A673 (cell line): ENCODE measurements at regions not wholly inside any gene's neighbourhood (a gene's known extent, or its start where the extent isn't known, plus 50 kb on each side); places are given as distances from the start of the nearest gene placed in this dataset.

Experiments used
- BruUV-seq: library from RNA; stranded (reverse); fragments of 400-500 nt; replicated peaks from 2 replicates; lab custom pipeline; 2021; lab: Mats Ljungman, UMichigan
- CTCF ChIA-PET: fragments of 300-600 bp; sonication (Branson Sonifier 250); formaldehyde crosslinking; loops from one replicate; lab custom pipeline; 2022; ENCODE audit warnings: antibody characterized with exemption; lab: Charles Lee
- POLR2A ChIA-PET: fragments of 300-600 bp; sonication (Branson Sonifier 250); formaldehyde crosslinking; loops from one replicate; lab custom pipeline; 2022; ENCODE audit warnings: antibody characterized with exemption; ENCODE audit not compliant: low non-redundant PET; lab: Charles Lee
- DNase-seq: peaks from one replicate; pipeline ENCODE4 v3.0.0-alpha.2; 2015; ENCODE audit warnings: low spot score
- H3K27ac ChIP-seq: fragments of 200-600 bp; sonication (generic); 2 replicates; pipeline ENCODE4 v1.5.1; 2016; ENCODE audit warnings: mixed run types, low read depth, mild to moderate bottlenecking, mixed read lengths, antibody characterized with exemption, low read length; ENCODE audit not compliant: poor library complexity, severe bottlenecking
- H3K27me3 ChIP-seq: fragments of 200-600 bp; sonication (generic); replicated peaks from 2 replicates; pipeline ENCODE4 v1.6.1; 2017; ENCODE audit warnings: mixed run types, low read depth, mild to moderate bottlenecking, mixed read lengths, antibody characterized with exemption, low read length; ENCODE audit not compliant: insufficient read depth, poor library complexity
- H3K36me3 ChIP-seq: fragments of 200-600 bp; sonication (generic); 2 replicates; pipeline ENCODE4 v1.6.1; 2016; ENCODE audit warnings: mixed run types, mild to moderate bottlenecking, mixed read lengths, antibody characterized with exemption, low read length; ENCODE audit not compliant: insufficient read depth, poor library complexity, severe bottlenecking
- H3K4me1 ChIP-seq: fragments of 200-600 bp; sonication (generic); 2 replicates; pipeline ENCODE4 v1.6.1; 2017; ENCODE audit warnings: mixed run types, mild to moderate bottlenecking, mixed read lengths, antibody characterized with exemption, low read length; ENCODE audit not compliant: insufficient read depth, poor library complexity, severe bottlenecking
- H3K4me3 ChIP-seq: fragments of 200-600 bp; sonication (generic); 2 replicates; pipeline ENCODE4 v1.5.1; 2016; ENCODE audit warnings: low read depth, mixed run types, mild to moderate bottlenecking, mixed read lengths, low read length; ENCODE audit not compliant: poor library complexity, severe bottlenecking
- H3K9me3 ChIP-seq: fragments of 200-600 bp; sonication (generic); 2 replicates; pipeline ENCODE4 v1.6.1; 2016; ENCODE audit warnings: mixed run types, low read depth, mild to moderate bottlenecking, mixed read lengths, antibody characterized with exemption, low read length; ENCODE audit not compliant: poor library complexity, severe bottlenecking
- CTCF ChIP-seq: fragments of 300-800, 200-600 bp; sonication (generic); conservative IDR thresholded peaks from 2 replicates; pipeline ENCODE4 v1.5.1; 2017; ENCODE audit warnings: low read depth, mild to moderate bottlenecking, antibody characterized with exemption, low read length, moderate library complexity, mixed read lengths
- EZH2 ChIP-seq: fragments of 200-600 bp; sonication (generic); IDR thresholded peaks from 2 replicates; pipeline ENCODE4 v1.6.1; 2017; ENCODE audit warnings: borderline replicate concordance, low read depth, mild to moderate bottlenecking, mixed read lengths, antibody characterized with exemption, low read length; ENCODE audit not compliant: poor library complexity, severe bottlenecking
- intact Hi-C: fragments of 100-400 bp; cut with micrococcal nuclease; formaldehyde crosslinking; loops from one replicate; pipeline ENCODE4 v1.10.0; 2022; ENCODE audit not compliant: unreplicated experiment

GRCh38 chr1:213727853-213728592 is 259.8 kb upstream of the PROX1 start:
- intact Hi-C loops, result no loop called here
- TF ChIP-seq EZH2, result no peak
- TF ChIP-seq CTCF, result no peak
- Histone ChIP-seq H3K4me1 (no peaks in the 10 kb centered on the region), H3K9me3 (no peaks in the 10 kb centered on the region), H3K4me3 (no peak overlapping the region), H3K27ac (no peak overlapping the region), H3K36me3 (no peaks in the 10 kb centered on the region), H3K27me3 (peaks cover 5% of the 10 kb centered on the region)
- DNase-seq, result no peak
- ChIA-PET POLR2A (no interaction called here), CTCF (no interaction called here)
- BruUV-seq, result no TSS peak

GRCh38 chr1:213728593-213729536 is 258.9 kb upstream of the PROX1 start:
- Histone ChIP-seq H3K27me3 (peaks cover 5% of the 10 kb centered on the region), H3K27ac (no peak overlapping the region), H3K4me1 (no peaks in the 10 kb centered on the region), H3K4me3 (no peak overlapping the region), H3K36me3 (no peaks in the 10 kb centered on the region), H3K9me3 (no peaks in the 10 kb centered on the region)
- TF ChIP-seq CTCF, result no peak
- no peak for TF ChIP-seq EZH2
- no peak for DNase-seq
- intact Hi-C loops, result no loop called here
- BruUV-seq, result no TSS peak
- POLR2A ChIA-PET, result no interaction called here
- CTCF ChIA-PET, result no interaction called here

- no peak overlapping the region for H3K4me3 ChIP-seq
- intact Hi-C loops, result no loop called here
- peaks cover 3% of the 10 kb centered on the region for H3K27me3 ChIP-seq
- no TSS peak for BruUV-seq
- no peaks in the 10 kb centered on the region for H3K9me3 ChIP-seq
- TF ChIP-seq EZH2, result no peak
- no peak for TF ChIP-seq CTCF
- CTCF ChIA-PET, result no interaction called here
- no peaks in the 10 kb centered on the region for H3K4me1 ChIP-seq
- no peak overlapping the region for H3K27ac ChIP-seq
- DNase-seq, result no peak
- H3K36me3 ChIP-seq, result no peaks in the 10 kb centered on the region
- POLR2A ChIA-PET, result no interaction called here
Measured at GRCh38 chr1:213733705-213734104, 254.1 kb upstream of the PROX1 start.
